HCT116 (cell line): ENCODE measurements at regions not wholly inside any gene's neighbourhood (a gene's known extent, or its start where the extent isn't known, plus 50 kb on each side); places are given as distances from the start of the nearest gene placed in this dataset.
"Not testable (repeated sequence)": the region's sequence is repeated elsewhere in the genome, so short reads cannot be mapped to it uniquely, and the experiment has no call there.

Experiments
- CTCF ChIP-seq, 3 experiments: fragments of 200-600 bp in 1 of 3; sonication (generic) in 1 of 3; IDR thresholded peaks in 2 of 3; conservative IDR thresholded peaks in 1 of 3; 2 replicates each; pipeline ENCODE4 v1.5.1; 2012 to 2017; ENCODE audit warnings: low read depth in 2 of 3, low read length in 2 of 3, antibody characterized with exemption in 1 of 3, borderline replicate concordance in 1 of 3, control low read depth in 1 of 3, mild to moderate bottlenecking in 1 of 3, mixed read lengths in 1 of 3, mixed run types in 1 of 3, moderate library complexity in 1 of 3; ENCODE audit not compliant: insufficient read depth in 1 of 3
- EZH2 ChIP-seq: fragments of 200-600 bp; sonication (generic); IDR thresholded peaks from 2 replicates; pipeline ENCODE4 v1.6.1; 2017; ENCODE audit warnings: antibody characterized with exemption, mixed run types
- EZH2phosphoT487 ChIP-seq: fragments of 200-600 bp; IDR thresholded peaks from 2 replicates; pipeline ENCODE4 v1.6.1; 2018; ENCODE audit warnings: antibody characterized with exemption, borderline replicate concordance
- MAX ChIP-seq: IDR thresholded peaks from 2 replicates; pipeline ENCODE4 v1.6.1; 2012
- POLR2A ChIP-seq: IDR thresholded peaks from 2 replicates; pipeline ENCODE4 v1.7.0; 2011; ENCODE audit warnings: borderline replicate concordance; ENCODE audit not compliant: insufficient read depth, insufficient read length; ENCODE audit errors: extremely low read depth
- REST ChIP-seq: IDR thresholded peaks from 2 replicates; pipeline ENCODE4 v1.6.1; 2012; ENCODE audit warnings: low read depth
- SP1 ChIP-seq: IDR thresholded peaks from 2 replicates; pipeline ENCODE4 v1.6.1; 2012; ENCODE audit warnings: low read depth

GRCh38 chr12:8294662-8295061 is 67.2 kb upstream of the FAM90A1 start:
- not testable (repeated sequence) for TF ChIP-seq EZH2; EZH2phosphoT487; SP1; REST; CTCF (IDR thresholded peaks at IDR 0.05 in 2 of 3, conservative IDR thresholded peaks at IDR 0.05 in 1 of 3; ENCODE audit: borderline replicate concordance in 1 of 3, insufficient read depth in 1 of 3, low read depth in 2 of 3, low read length in 2 of 3); POLR2A; MAX
